ENCODE measurements at regions not wholly inside any gene's neighbourhood (a gene's known extent, or its start where the extent isn't known, plus 50 kb on each side); places are given as distances from the start of the nearest gene placed in this dataset.

DNA sequence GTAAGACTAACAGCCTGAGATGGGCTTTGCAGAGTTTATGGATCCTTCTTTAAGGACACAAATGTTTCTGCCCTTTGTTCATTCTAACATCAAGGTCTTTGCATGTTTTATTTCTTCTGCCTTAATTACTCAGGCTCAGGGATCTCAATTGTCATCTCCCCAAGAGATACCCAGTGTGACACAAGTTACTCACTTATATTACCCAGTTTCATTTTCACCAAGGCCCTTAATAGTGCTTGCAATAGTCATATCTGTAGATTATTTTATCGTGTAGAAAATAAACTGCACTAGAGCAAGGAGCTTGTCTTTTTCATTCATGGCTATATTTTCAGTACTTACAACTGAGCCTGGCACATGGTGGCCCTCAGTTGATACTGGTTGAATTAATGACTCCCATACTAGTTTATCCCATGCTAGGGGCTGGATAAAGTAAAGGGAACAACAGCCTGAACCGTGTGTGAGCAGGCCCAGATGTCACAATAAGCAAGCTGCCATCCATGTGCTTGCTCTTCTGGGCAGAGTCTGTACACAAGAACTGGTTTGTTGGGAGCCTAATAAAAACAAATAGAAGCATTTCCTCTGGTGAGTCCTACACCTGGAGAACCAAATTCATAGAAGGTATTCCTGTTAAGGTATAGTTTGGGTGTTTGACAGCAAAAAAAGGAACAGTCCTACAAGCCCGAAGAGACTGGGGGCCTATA, 112.5 kb upstream of the CD180 start:
- FAIRE-seq, result no peak
- Histone ChIP-seq H3K27ac (ENCODE audit: low read depth in 2 of 2, low read length in 2 of 2) (no peak overlapping the region), H3K27me3 (ENCODE audit: control insufficient read depth, insufficient read depth, low read length) (no peaks in the 10 kb centered on the region), H3K4me3 (ENCODE audit: low read length in 3 of 3) (no peak overlapping the region), H3K4me1 (ENCODE audit: control insufficient read depth in 2 of 3, insufficient read depth in 2 of 3, low read depth in 1 of 3, low read length in 3 of 3) (no peaks in the 10 kb centered on the region), H3K9ac (ENCODE audit: low read length in 3 of 3) (no peak overlapping the region), H3K36me3 (ENCODE audit: control insufficient read depth in 2 of 3, insufficient read depth in 3 of 3, low read length in 3 of 3) (no peaks in the 10 kb centered on the region), H3K9me3 (ENCODE audit: control insufficient read depth in 2 of 3, insufficient read depth in 1 of 3, low read length in 3 of 3) (peaks cover 0 to 12% (median 0%) of the 10 kb centered on the region in 3 donors)
- TF ChIP-seq, protein P1, sequence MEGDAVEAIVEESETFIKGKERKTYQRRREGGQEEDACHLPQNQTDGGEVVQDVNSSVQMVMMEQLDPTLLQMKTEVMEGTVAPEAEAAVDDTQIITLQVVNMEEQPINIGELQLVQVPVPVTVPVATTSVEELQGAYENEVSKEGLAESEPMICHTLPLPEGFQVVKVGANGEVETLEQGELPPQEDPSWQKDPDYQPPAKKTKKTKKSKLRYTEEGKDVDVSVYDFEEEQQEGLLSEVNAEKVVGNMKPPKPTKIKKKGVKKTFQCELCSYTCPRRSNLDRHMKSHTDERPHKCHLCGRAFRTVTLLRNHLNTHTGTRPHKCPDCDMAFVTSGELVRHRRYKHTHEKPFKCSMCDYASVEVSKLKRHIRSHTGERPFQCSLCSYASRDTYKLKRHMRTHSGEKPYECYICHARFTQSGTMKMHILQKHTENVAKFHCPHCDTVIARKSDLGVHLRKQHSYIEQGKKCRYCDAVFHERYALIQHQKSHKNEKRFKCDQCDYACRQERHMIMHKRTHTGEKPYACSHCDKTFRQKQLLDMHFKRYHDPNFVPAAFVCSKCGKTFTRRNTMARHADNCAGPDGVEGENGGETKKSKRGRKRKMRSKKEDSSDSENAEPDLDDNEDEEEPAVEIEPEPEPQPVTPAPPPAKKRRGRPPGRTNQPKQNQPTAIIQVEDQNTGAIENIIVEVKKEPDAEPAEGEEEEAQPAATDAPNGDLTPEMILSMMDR (IDR thresholded peaks at IDR 0.05; ENCODE audit: borderline replicate concordance, extremely low read depth, insufficient read depth), result no peak
- intact Hi-C loops (cut with DNase I), result no loop called here
- no peak for DNase-seq

DNA sequence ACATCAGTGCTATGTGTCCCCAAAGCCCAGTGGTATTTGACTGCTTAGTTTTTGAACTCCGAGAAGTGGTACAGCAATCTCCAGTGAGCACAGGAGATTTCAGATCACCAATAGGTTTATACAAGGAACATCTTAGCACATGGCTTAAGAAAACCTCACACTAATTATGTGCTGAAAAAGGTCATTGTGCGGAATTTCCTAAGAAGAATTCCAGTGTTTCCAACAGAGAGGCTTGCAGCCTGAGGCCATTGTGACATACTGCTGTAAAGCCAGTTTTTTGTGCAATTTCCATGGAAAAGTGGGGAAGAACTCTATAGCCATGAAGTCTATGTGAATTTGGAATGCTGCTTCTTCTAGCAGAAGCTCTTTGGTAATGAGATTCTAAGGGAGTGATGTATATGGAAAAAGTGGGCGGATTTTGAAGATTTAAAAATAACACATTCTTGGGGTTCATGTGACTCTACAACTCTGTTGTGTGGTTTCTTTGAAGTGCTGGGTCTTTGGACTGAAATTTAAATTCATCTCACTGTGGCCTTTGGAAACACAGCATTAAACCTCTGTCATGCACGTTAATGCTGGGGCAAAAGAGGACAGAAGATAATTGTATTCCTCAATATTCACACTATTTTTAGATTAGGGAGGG, 110.5 kb upstream of the CD180 start:
- intact Hi-C loops (cut with DNase I), result no loop called here
- TF ChIP-seq, protein P1 (IDR thresholded peaks at IDR 0.05; ENCODE audit: borderline replicate concordance, extremely low read depth, insufficient read depth), result no peak
- no peaks in the 10 kb centered on the region for H3K4me1 ChIP-seq (ENCODE audit: control insufficient read depth in 2 of 3, insufficient read depth in 2 of 3, low read depth in 1 of 3, low read length in 3 of 3)
- peaks cover 0 to 3% (median 0%) of the 10 kb centered on the region in 3 donors for H3K9me3 ChIP-seq (ENCODE audit: control insufficient read depth in 2 of 3, insufficient read depth in 1 of 3, low read length in 3 of 3)
- no peaks in the 10 kb centered on the region for H3K36me3 ChIP-seq (ENCODE audit: control insufficient read depth in 2 of 3, insufficient read depth in 3 of 3, low read length in 3 of 3)
- H3K27ac ChIP-seq (ENCODE audit: low read depth in 2 of 2, low read length in 2 of 2), result no peak overlapping the region
- no peak overlapping the region for H3K4me3 ChIP-seq (ENCODE audit: low read length in 3 of 3)
- FAIRE-seq, result no peak
- DNase-seq, result no peak
- no peaks in the 10 kb centered on the region for H3K27me3 ChIP-seq (ENCODE audit: control insufficient read depth, insufficient read depth, low read length)
- no peak overlapping the region for H3K9ac ChIP-seq (ENCODE audit: low read length in 3 of 3)

DNA sequence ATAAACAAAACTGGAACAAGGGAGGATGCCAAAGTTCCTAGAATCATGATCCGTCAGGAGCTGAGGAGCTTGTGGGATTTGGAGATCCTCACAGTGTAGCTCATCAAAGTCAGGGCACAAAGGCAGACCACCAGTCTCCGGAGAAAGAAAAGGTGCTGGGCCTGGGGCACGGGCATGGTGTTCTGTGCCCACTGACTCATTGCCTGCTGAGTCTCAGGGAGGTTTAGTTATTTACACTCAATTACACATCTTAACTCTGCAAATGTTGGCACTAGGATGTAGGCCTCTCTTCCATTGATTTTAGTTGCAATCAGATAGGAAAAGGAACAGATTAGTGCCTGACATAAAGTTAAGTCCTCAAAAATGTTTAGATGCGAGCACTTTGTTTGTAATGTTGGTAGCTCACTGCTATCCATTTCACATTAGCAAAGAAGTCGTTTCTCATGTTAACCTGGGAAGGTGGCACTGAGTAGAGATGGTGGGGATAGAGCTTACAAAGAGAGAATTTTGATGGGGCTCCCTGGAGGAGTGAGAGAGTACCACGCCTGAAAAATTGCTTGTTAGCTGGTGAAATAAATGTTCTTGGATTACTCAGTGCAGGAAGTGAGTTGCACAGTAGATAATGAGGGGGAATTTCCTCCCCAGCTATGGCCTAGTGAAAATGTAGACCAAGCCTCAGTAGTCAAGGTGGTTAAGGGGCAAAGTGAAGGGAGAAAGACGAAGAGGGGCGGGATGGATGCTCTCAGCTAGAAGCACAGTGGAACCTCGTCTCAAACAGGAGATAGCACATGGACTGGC, 109.5 kb upstream of the CD180 start:
- no peak overlapping the region for H3K27ac ChIP-seq (ENCODE audit: low read depth in 2 of 2, low read length in 2 of 2)
- H3K9me3 ChIP-seq (ENCODE audit: control insufficient read depth in 2 of 3, insufficient read depth in 1 of 3, low read length in 3 of 3), result peaks cover 0 to 3% (median 0%) of the 10 kb centered on the region in 3 donors
- FAIRE-seq (no peak), DNase-seq (no peak)
- no peak overlapping the region for H3K9ac ChIP-seq (ENCODE audit: low read length in 3 of 3)
- no peaks in the 10 kb centered on the region for H3K4me1 ChIP-seq (ENCODE audit: control insufficient read depth in 2 of 3, insufficient read depth in 2 of 3, low read depth in 1 of 3, low read length in 3 of 3)
- TF ChIP-seq, protein P1 (IDR thresholded peaks at IDR 0.05; ENCODE audit: borderline replicate concordance, extremely low read depth, insufficient read depth), result no peak
- H3K36me3 ChIP-seq (ENCODE audit: control insufficient read depth in 2 of 3, insufficient read depth in 3 of 3, low read length in 3 of 3), result no peaks in the 10 kb centered on the region
- H3K4me3 ChIP-seq (ENCODE audit: low read length in 3 of 3), result no peak overlapping the region
- H3K27me3 ChIP-seq (ENCODE audit: control insufficient read depth, insufficient read depth, low read length), result no peaks in the 10 kb centered on the region
- intact Hi-C loops (cut with DNase I), result no loop called here

Data from kidney (tissue), 13 donors.